GM12864 (cell line): ENCODE measurements at regions not wholly inside any gene's neighbourhood (a gene's known extent, or its start where the extent isn't known, plus 50 kb on each side); places are given as distances from the start of the nearest gene placed in this dataset.

Experiments used
- DNase-seq: peaks from one replicate; pipeline ENCODE4 v3.0.0-alpha.2; 2011; ENCODE audit warnings: low read depth
- H3K4me3 ChIP-seq: 2 replicates; pipeline ENCODE4 v1.5.1; 2011; ENCODE audit warnings: mild to moderate bottlenecking, low read depth, low read length, control low read depth
- CTCF ChIP-seq: IDR thresholded peaks from 2 replicates; pipeline ENCODE4 v1.5.1; 2011; ENCODE audit warnings: low read depth, mild to moderate bottlenecking, moderate library complexity, low read length, control low read depth, inconsistent platforms; ENCODE audit errors: missing control alignments

GRCh38 chr13:109945206-109945960 is 159.0 kb upstream of the IRS2 start:
- no peak for TF ChIP-seq CTCF
- H3K4me3 ChIP-seq = no peak overlapping the region
- DNase-seq = no peak

GRCh38 chr13:109941951-109942350 is 155.6 kb upstream of the IRS2 start:
- DNase-seq = no peak
- H3K4me3 ChIP-seq = no peak overlapping the region
- TF ChIP-seq CTCF = no peak

GRCh38 chr13:109941221-109941620 is 154.8 kb upstream of the IRS2 start:
- no peak overlapping the region for H3K4me3 ChIP-seq
- no peak for DNase-seq
- TF ChIP-seq CTCF = no peak

- H3K4me3 ChIP-seq = no peak overlapping the region
- TF ChIP-seq CTCF = no peak
- DNase-seq = no peak
Observed at GRCh38 chr13:109940637-109941036, 154.3 kb upstream of the IRS2 start.

GRCh38 chr13:109939838-109940237 is 153.5 kb upstream of the IRS2 start:
- H3K4me3 ChIP-seq = no peak overlapping the region
- no peak for DNase-seq
- TF ChIP-seq CTCF = no peak

- DNase-seq = no peak
- no peak overlapping the region for H3K4me3 ChIP-seq
- TF ChIP-seq CTCF = no peak
Observed at GRCh38 chr13:109939180-109939579, 152.8 kb upstream of the IRS2 start.
